ENCODE measurements at regions not wholly inside any gene's neighbourhood (a gene's known extent, or its start where the extent isn't known, plus 50 kb on each side); places are given as distances from the start of the nearest gene placed in this dataset.
"Not testable (repeated sequence)": the region's sequence is repeated elsewhere in the genome, so short reads cannot be mapped to it uniquely, and the experiment has no call there.

GRCh38 chr1:105442901-105443300, 1613.6 kb upstream of the PRMT6 start:
- no peak for DNase-seq

- no peak for DNase-seq
These were observed 1596.7 kb upstream of the PRMT6 start for GRCh38 chr1:105459759-105460158.

GRCh38 chr1:105462308-105462707, 1594.2 kb upstream of the PRMT6 start:
- no peak for DNase-seq

- DNase-seq: no peak
These were observed 1588.9 kb upstream of the PRMT6 start for GRCh38 chr1:105467549-105467948.

GRCh38 chr1:105470541-105470940, 1585.9 kb upstream of the PRMT6 start:
- not testable (repeated sequence) for DNase-seq

- DNase-seq: no peak
These were observed 1573.0 kb upstream of the PRMT6 start for GRCh38 chr1:105483436-105483835.

- no peak for DNase-seq
These were observed 1571.3 kb upstream of the PRMT6 start for GRCh38 chr1:105485207-105485606.

GRCh38 chr1:105492921-105493320, 1563.6 kb upstream of the PRMT6 start:
- DNase-seq: no peak

- DNase-seq: no peak
These were observed 1540.4 kb upstream of the PRMT6 start for GRCh38 chr1:105516068-105516467.

GRCh38 chr1:105533996-105534395, 1522.5 kb upstream of the PRMT6 start:
- no peak for DNase-seq

GRCh38 chr1:105544475-105544874, 1512.0 kb upstream of the PRMT6 start:
- no peak for DNase-seq

GRCh38 chr1:105556266-105556665, 1500.2 kb upstream of the PRMT6 start:
- DNase-seq: no peak

GRCh38 chr1:105558023-105558422, 1498.5 kb upstream of the PRMT6 start:
- no peak for DNase-seq

GRCh38 chr1:105565006-105565405, 1491.5 kb upstream of the PRMT6 start:
- no peak for DNase-seq

GRCh38 chr1:105585791-105586190, 1470.7 kb upstream of the PRMT6 start:
- no peak for DNase-seq

- no peak for DNase-seq
These were observed 1464.8 kb upstream of the PRMT6 start for GRCh38 chr1:105591681-105592080.

- DNase-seq: no peak
These were observed 1447.8 kb upstream of the PRMT6 start for GRCh38 chr1:105608713-105609112.

- no peak for DNase-seq
These were observed 1430.0 kb upstream of the PRMT6 start for GRCh38 chr1:105626276-105626987.

- not testable (repeated sequence) for DNase-seq
These were observed 1425.2 kb upstream of the PRMT6 start for GRCh38 chr1:105631153-105631744.

GRCh38 chr1:105632342-105633196, 1423.9 kb upstream of the PRMT6 start:
- no peak for DNase-seq

- no peak for DNase-seq
These were observed 1420.4 kb upstream of the PRMT6 start for GRCh38 chr1:105636052-105636451.

GRCh38 chr1:105641407-105641806, 1415.1 kb upstream of the PRMT6 start:
- DNase-seq: no peak

- DNase-seq: peak in 1 of 3 donors; percentile 0
These were observed 1404.4 kb upstream of the PRMT6 start for GRCh38 chr1:105652109-105652508.

GRCh38 chr1:105655032-105655431, 1401.4 kb upstream of the PRMT6 start:
- DNase-seq: no peak

Measured in suppressor macrophage treated with lipopolysaccharide for 1 hour (primary cell).